IMR-90 (cell line): ENCODE measurements at regions not wholly inside any gene's neighbourhood (a gene's known extent, or its start where the extent isn't known, plus 50 kb on each side); places are given as distances from the start of the nearest gene placed in this dataset.

ENCODE experiments used
- ATAC-seq: fragments of 200-7000 bp; cut with Tn5 transposase; 2 replicates; pipeline ENCODE4 v1.9.1; 2020; ENCODE audit warnings: low read depth, mild to moderate bottlenecking, moderate library complexity
- BruUV-seq: library from RNA; stranded (reverse); fragments of 400-500 nt; replicated peaks from 2 replicates; lab custom pipeline; 2021; lab: Mats Ljungman, UMichigan
- CTCF ChIA-PET: fragments of 300-600 bp; formaldehyde crosslinking; extraction: SDS; loops from one replicate; lab custom pipeline; 2021; ENCODE audit warnings: antibody characterized with exemption; lab: Yijun Ruan, JAX
- POLR2A ChIA-PET: fragments of 300-600 bp; sonication (Branson Sonifier 250); formaldehyde crosslinking; loops from one replicate; lab custom pipeline; 2022; ENCODE audit warnings: antibody characterized with exemption; ENCODE audit not compliant: unreplicated experiment; lab: Charles Lee
- DNase-seq: peaks from one replicate; pipeline ENCODE4 v3.0.0; 2013
- H2AFZ ChIP-seq: replicated peaks from 2 replicates; pipeline ENCODE3; 2013; ENCODE audit warnings: low read length, mild to moderate bottlenecking; ENCODE audit not compliant: poor library complexity
- H2AK5ac ChIP-seq: 2 replicates; pipeline ENCODE4 v1.6.1; 2013; ENCODE audit warnings: low read depth, low read length, inconsistent platforms
- H2AK9ac ChIP-seq: replicated peaks from 2 replicates; pipeline ENCODE3; 2013; ENCODE audit warnings: mild to moderate bottlenecking, low read depth, low read length, moderate library complexity; ENCODE audit not compliant: poor library complexity
- H2BK120ac ChIP-seq: 2 replicates; pipeline ENCODE4 v1.6.1; 2013; ENCODE audit warnings: low read depth, low read length, inconsistent platforms
- H2BK15ac ChIP-seq: 3 replicates; pipeline ENCODE4 v1.6.1; 2013; ENCODE audit warnings: low read depth, low read length, inconsistent platforms
- H2BK20ac ChIP-seq: 2 replicates; pipeline ENCODE4 v1.6.1; 2013; ENCODE audit warnings: low read depth, mild to moderate bottlenecking, inconsistent platforms, low read length, moderate library complexity
- H2BK5ac ChIP-seq: 2 replicates; pipeline ENCODE4 v1.6.1; 2013; ENCODE audit warnings: mild to moderate bottlenecking, low read depth, low read length, inconsistent platforms; ENCODE audit not compliant: poor library complexity, severe bottlenecking
- H3K14ac ChIP-seq: replicated peaks from 2 replicates; pipeline ENCODE4 v1.6.1; 2013; ENCODE audit warnings: low read depth, low read length, inconsistent platforms
- H3K18ac ChIP-seq: 2 replicates; pipeline ENCODE4 v1.6.1; 2013; ENCODE audit warnings: low read depth, low read length, control low read depth
- H3K23ac ChIP-seq: 2 replicates; pipeline ENCODE4 v1.6.1; 2013; ENCODE audit warnings: low read depth, low read length, inconsistent platforms
- H3K27ac ChIP-seq: 2 replicates; pipeline ENCODE4 v1.5.1; 2013; ENCODE audit warnings: mild to moderate bottlenecking, control low read depth, low read length; ENCODE audit not compliant: insufficient read depth
- H3K27me3 ChIP-seq: 2 replicates; pipeline ENCODE4 v1.6.1; 2013; ENCODE audit warnings: low read length; ENCODE audit not compliant: control insufficient read depth, insufficient read depth
- H3K36me3 ChIP-seq: 2 replicates; pipeline ENCODE4 v1.6.1; 2013; ENCODE audit warnings: low read length, mixed read lengths; ENCODE audit not compliant: control insufficient read depth, insufficient read depth
- H3K4ac ChIP-seq: 2 replicates; pipeline ENCODE4 v1.6.1; 2013; ENCODE audit warnings: low read depth, low read length, inconsistent platforms
- H3K4me1 ChIP-seq: 2 replicates; pipeline ENCODE4 v1.6.1; 2013; ENCODE audit warnings: low read length, mixed read lengths; ENCODE audit not compliant: control insufficient read depth, insufficient read depth
- H3K4me2 ChIP-seq: 2 replicates; pipeline ENCODE4 v1.6.1; 2013; ENCODE audit warnings: low read depth, mild to moderate bottlenecking, control low read depth, low read length, moderate library complexity
- H3K4me3 ChIP-seq: 2 replicates; pipeline ENCODE4 v1.5.1; 2013; ENCODE audit warnings: low read depth, mild to moderate bottlenecking, control low read depth, low read length, moderate library complexity; ENCODE audit not compliant: insufficient read depth
- H3K56ac ChIP-seq: 2 replicates; pipeline ENCODE4 v1.6.1; 2013; ENCODE audit warnings: low read length, inconsistent platforms; ENCODE audit not compliant: insufficient read depth; ENCODE audit errors: extremely low read depth
- H3K79me1 ChIP-seq, 2 experiments: 2 replicates each; pipeline ENCODE4 v1.6.1; 2013; ENCODE audit warnings: low read length in 2 of 2, inconsistent platforms in 1 of 2, low read depth in 1 of 2
- H3K9ac ChIP-seq: 2 replicates; pipeline ENCODE4 v1.6.1; 2013; ENCODE audit warnings: low read depth, low read length, control low read depth
- H3K9me1 ChIP-seq: 2 replicates; pipeline ENCODE4 v1.6.1; 2013; ENCODE audit warnings: low read length, inconsistent platforms; ENCODE audit not compliant: insufficient read depth
- H3K9me3 ChIP-seq: 2 replicates; pipeline ENCODE4 v1.6.1; 2013; ENCODE audit warnings: low read length; ENCODE audit not compliant: control insufficient read depth, insufficient read depth
- H4K20me1 ChIP-seq: 2 replicates; pipeline ENCODE4 v1.6.1; 2013; ENCODE audit warnings: low read length, inconsistent platforms; ENCODE audit not compliant: insufficient read depth
- H4K5ac ChIP-seq: 2 replicates; pipeline ENCODE4 v1.6.1; 2013; ENCODE audit warnings: mild to moderate bottlenecking, low read depth, low read length, control low read depth
- H4K8ac ChIP-seq, 2 experiments: 2 replicates each; pipeline ENCODE4 v1.6.1; 2013; ENCODE audit warnings: low read depth in 2 of 2, low read length in 2 of 2, control low read depth in 1 of 2, inconsistent platforms in 1 of 2
- H4K91ac ChIP-seq: 2 replicates; pipeline ENCODE4 v1.6.1; 2013; ENCODE audit warnings: low read depth, low read length, inconsistent platforms; ENCODE audit not compliant: insufficient read depth
- BHLHE40 ChIP-seq: fragments of 150-350 bp; IDR thresholded peaks from 2 replicates; pipeline ENCODE4 v1.6.1; 2016; ENCODE audit warnings: mild to moderate bottlenecking, low read depth, low read length
- CEBPB ChIP-seq: IDR thresholded peaks from 2 replicates; pipeline ENCODE4 v1.6.1; 2012; ENCODE audit warnings: low read depth, low read length, improper control_type of control experiment
- CHD1 ChIP-seq: IDR thresholded peaks from 2 replicates; pipeline ENCODE4 v1.6.1; 2012; ENCODE audit warnings: low read depth, low read length, improper control_type of control experiment
- CTCF ChIP-seq: conservative IDR thresholded peaks from 2 replicates; pipeline ENCODE4 v1.5.1; 2012; ENCODE audit warnings: mild to moderate bottlenecking, low read depth, low read length, improper control_type of control experiment
- ELK1 ChIP-seq: fragments of 150-350 bp; IDR thresholded peaks from 2 replicates; pipeline ENCODE4 v1.6.1; 2016; ENCODE audit warnings: low read depth, mild to moderate bottlenecking, low read length, moderate library complexity, borderline replicate concordance
- MAFK ChIP-seq: IDR thresholded peaks from 2 replicates; pipeline ENCODE4 v1.6.1; 2012; ENCODE audit warnings: low read depth, low read length, improper control_type of control experiment
- POLR2A ChIP-seq: IDR thresholded peaks from 2 replicates; pipeline ENCODE4 v1.6.1; 2012; ENCODE audit warnings: mild to moderate bottlenecking, low read depth, low read length
- RAD21 ChIP-seq: IDR thresholded peaks from 2 replicates; pipeline ENCODE4 v1.6.1; 2012; ENCODE audit warnings: low read length, improper control_type of control experiment
- RCOR1 ChIP-seq: IDR thresholded peaks from 2 replicates; pipeline ENCODE4 v1.6.1; 2012; ENCODE audit warnings: mild to moderate bottlenecking, low read length, improper control_type of control experiment; ENCODE audit not compliant: insufficient replicate concordance
- RFX5 ChIP-seq: IDR thresholded peaks from 2 replicates; pipeline ENCODE4 v1.8.0; 2012; ENCODE audit warnings: low read depth, mild to moderate bottlenecking, low read length, moderate library complexity
- SMC3 ChIP-seq: fragments of 150-350 bp; IDR thresholded peaks from 2 replicates; pipeline ENCODE4 v1.6.1; 2016; ENCODE audit warnings: low read depth, mild to moderate bottlenecking, antibody characterized with exemption, low read length, moderate library complexity
- USF2 ChIP-seq: fragments of 150-350 bp; IDR thresholded peaks from 2 replicates; pipeline ENCODE4 v1.6.1; 2017; ENCODE audit warnings: mild to moderate bottlenecking, antibody characterized with exemption, low read length, low read depth
- WGBS, 2 experiments: methylation state at CpG; one replicate each; pipeline versions ENCODE4 v1.1.5 to v1.1.7; 2013; ENCODE audit warnings: missing lambda C conversion rate in 2 of 2; ENCODE audit not compliant: insufficient read length in 1 of 2; ENCODE audit errors: extremely low coverage in 2 of 2; 5-methylcytosine and 5-hydroxymethylcytosine counted together
- dilution Hi-C: fragments of 300-500 bp; cut with HindIII; formaldehyde crosslinking; loops from one replicate; pipeline ENCODE4 v1.14.3; 2018; ENCODE audit warnings: low sequenced_read_pairs; ENCODE audit not compliant: unreplicated experiment
- in situ Hi-C: fragments of 300-500 bp; cut with MboI; formaldehyde crosslinking; loops from 3 replicates; pipeline ENCODE4 v1.14.3; 2019; ENCODE audit warnings: low sequenced_read_pairs, inconsistent platforms, mixed read lengths
- intact Hi-C: fragments of 100-400 bp; cut with micrococcal nuclease; formaldehyde crosslinking; loops from 2 replicates; pipeline ENCODE4 v1.10.0; 2022

GRCh38 chr11:109364851-109365250, 57.1 kb upstream of the C11orf87 start:
- H3K4ac ChIP-seq: no peak overlapping the region
- no CpG with 5 or more reads among the region's 4 CpGs for WGBS, 2 experiments
- no peak overlapping the region for H2AK5ac ChIP-seq
- H2AK9ac ChIP-seq: no peak overlapping the region
- H4K20me1 ChIP-seq: no peaks in the 10 kb centered on the region
- intact Hi-C loops (no loop called here), dilution Hi-C loops (no loop called here), in situ Hi-C loops (no loop called here)
- no peaks in the 10 kb centered on the region for H3K79me1 ChIP-seq
- H2BK20ac ChIP-seq: no peak overlapping the region
- no peak for TF ChIP-seq CTCF
- TF ChIP-seq RAD21: no peak
- no peak for TF ChIP-seq CEBPB
- no peak for TF ChIP-seq USF2
- no peak for TF ChIP-seq SMC3
- TF ChIP-seq ELK1: no peak
- TF ChIP-seq CHD1: no peak
- no peak for TF ChIP-seq MAFK
- TF ChIP-seq BHLHE40: no peak
- no peak for TF ChIP-seq POLR2A
- TF ChIP-seq RCOR1: no peak
- no peak for TF ChIP-seq RFX5
- CTCF ChIA-PET: no interaction called here
- BruUV-seq: no TSS peak
- ATAC-seq: no peak
- no peak overlapping the region for H3K18ac ChIP-seq
- no peak overlapping the region for H2BK5ac ChIP-seq
- H3K27me3 ChIP-seq: no peaks in the 10 kb centered on the region
- no peaks in the 10 kb centered on the region; the same call in 1 of the 2 replicates for H3K4me1 ChIP-seq
- H3K4me3 ChIP-seq: no peak overlapping the region
- no peak overlapping the region for H4K5ac ChIP-seq
- H4K91ac ChIP-seq: no peak overlapping the region
- H3K23ac ChIP-seq: no peak overlapping the region
- no peak for DNase-seq
- H2BK15ac ChIP-seq: no peak overlapping the region
- no peak overlapping the region for H3K4me2 ChIP-seq
- H3K56ac ChIP-seq: no peak overlapping the region
- no peaks in the 10 kb centered on the region for H3K9me1 ChIP-seq
- POLR2A ChIA-PET: no interaction called here
- no peak overlapping the region for H2AFZ ChIP-seq
- H3K9me3 ChIP-seq: no peaks in the 10 kb centered on the region
- no peak overlapping the region for H3K27ac ChIP-seq
- no peak overlapping the region for H2BK120ac ChIP-seq
- H3K9ac ChIP-seq: no peak overlapping the region
- no peaks in the 10 kb centered on the region for H3K36me3 ChIP-seq
- H4K8ac ChIP-seq: no peak overlapping the region
- H3K14ac ChIP-seq: no peak overlapping the region
